Right lobe of liver (tissue), 6 donors: ENCODE measurements at regions not wholly inside any gene's neighbourhood (a gene's known extent, or its start where the extent isn't known, plus 50 kb on each side); places are given as distances from the start of the nearest gene placed in this dataset.
A peak's percentile ranks its signal among the peaks of the same experiment; 100 is the strongest.

Experiments
- ATAC-seq, 4 donors: fragments of 200-7000 bp; cut with Tn5 transposase; one replicate each; pipeline ENCODE4 v1.9.1; 2020; ENCODE audit warnings: mild to moderate bottlenecking in 4 of 4, moderate library complexity in 4 of 4
- DNase-seq, 3 donors: peaks; one replicate each; pipeline ENCODE4 v3.0.0-alpha.2; 2020
- H3K27ac ChIP-seq, 3 donors: fragments of 200-600 bp; one replicate each; pipeline ENCODE4 v1.8.0; 2022
- H3K27me3 ChIP-seq, 2 donors: fragments of 200-600 bp; one replicate each; pipeline ENCODE4 v1.8.0; 2022
- H3K36me3 ChIP-seq, 4 donors: fragments of 200-600 bp; sonication (generic) in 1 of 4; one replicate each; pipeline versions ENCODE4 v1.5.1 to v1.8.0; 2017 to 2022; ENCODE audit warnings: control low read depth in 1 of 4
- H3K4me1 ChIP-seq, 4 donors: fragments of 200-600 bp; sonication (generic) in 1 of 4; one replicate each; pipeline versions ENCODE4 v1.5.1 to v1.8.0; 2017 to 2022; ENCODE audit warnings: control low read depth in 1 of 4
- H3K4me3 ChIP-seq, 3 donors: fragments of 200-600 bp; one replicate each; pipeline ENCODE4 v1.8.0; 2022
- H3K9me3 ChIP-seq, 4 donors: fragments of 200-600 bp; sonication (generic) in 1 of 4; one replicate each; pipeline versions ENCODE4 v1.5.1 to v1.8.0; 2017 to 2022; ENCODE audit warnings: control low read depth in 1 of 4
- CTCF ChIP-seq, 4 donors: fragments of 200-600 bp in 3 of 4; fragments of 450-650 bp in 1 of 4; IDR thresholded peaks; one replicate each; pipeline versions ENCODE4 v1.5.1 to v1.8.0; 2016 to 2022; ENCODE audit warnings: antibody characterized with exemption in 4 of 4, mild to moderate bottlenecking in 2 of 4
- POLR2A ChIP-seq: fragments of 450-650 bp; IDR thresholded peaks from one replicate; pipeline ENCODE4 v1.6.1; 2017; ENCODE audit warnings: antibody characterized with exemption, mild to moderate bottlenecking
- WGBS: methylation state at CpG from one replicate; pipeline ENCODE4 v1.1.6; 2018; ENCODE audit warnings: low coverage, low lambda C conversion rate; ENCODE audit not compliant: insufficient coverage; ENCODE audit errors: missing lambda C conversion rate; 5-methylcytosine and 5-hydroxymethylcytosine counted together
- intact Hi-C, 2 donors: fragments of 100-400 bp; cut with DNase I; formaldehyde crosslinking; loops; one replicate each; pipeline versions ENCODE4 v1.11.2 to v1.14.1; 2022
- donor health status: DM: no; HTN: yes; CAD: no.
- donor health status: DM: no; HTN: no; CAD: no.
- donor health status: DM: no; HTN: no; CAD: no.
- donor health status: DM: no; HTN: yes; CAD: no.
- donor health status: DM: no; HTN: yes; CAD: no.

GRCh38 chr16:56047307-56048234, 143.7 kb upstream of the GNAO1 start:
- Histone ChIP-seq H3K4me3 (no peak overlapping the region), H3K27ac (no peak overlapping the region), H3K36me3 (no peaks in the 10 kb centered on the region), H3K9me3 (no peaks in the 10 kb centered on the region), H3K4me1 (peaks cover 0 to 8% (median 0%) of the 10 kb centered on the region in 4 donors), H3K27me3 (no peaks in the 10 kb centered on the region)
- 14% methylated on average over 1 of the region's 4 CpGs for WGBS
- ATAC-seq (peak; percentile 51 to 91 (median 62)), DNase-seq (peak in 1 of 3 donors; percentile 61)
- intact Hi-C loops, result loop anchor here in 1 of 2 donors (10.0 kb wide), 1 partner anchor 267 kb away; no protein-coding TSS in a partner anchor
- TF ChIP-seq CTCF (IDR thresholded peaks at IDR 0.05) (no peak), POLR2A (no peak)

GRCh38 chr16:56042416-56042815, 148.9 kb upstream of the GNAO1 start:
- Histone ChIP-seq H3K36me3 (no peaks in the 10 kb centered on the region), H3K4me1 (peaks cover 0 to 4% (median 0%) of the 10 kb centered on the region in 4 donors), H3K27me3 (no peaks in the 10 kb centered on the region), H3K9me3 (no peaks in the 10 kb centered on the region), H3K27ac (no peak overlapping the region), H3K4me3 (no peak overlapping the region)
- ATAC-seq, result no peak
- 73% methylated on average over 4 of the region's 4 CpGs for WGBS
- DNase-seq, result no peak
- intact Hi-C loops, result loop anchor here (5.0 to 10.0 kb wide), 2 partner anchors 272 to 275 kb away; no protein-coding TSS in a partner anchor
- TF ChIP-seq POLR2A (no peak), CTCF (IDR thresholded peaks at IDR 0.05) (no peak)

- peak; percentile 52 to 68 (median 66) for TF ChIP-seq CTCF (IDR thresholded peaks at IDR 0.05)
- TF ChIP-seq POLR2A, result no peak
- Histone ChIP-seq H3K27me3 (no peaks in the 10 kb centered on the region), H3K9me3 (no peaks in the 10 kb centered on the region), H3K4me3 (no peak overlapping the region), H3K27ac (no peak overlapping the region), H3K4me1 (no peaks in the 10 kb centered on the region), H3K36me3 (no peaks in the 10 kb centered on the region)
- DNase-seq (peak; percentile 38 to 62 (median 57)), ATAC-seq (peak; percentile 96 to 100 (median 98))
- intact Hi-C loops, result loop anchor here (5.0 to 10.0 kb wide), 2 partner anchors 273 to 276 kb away; no protein-coding TSS in a partner anchor
- 25% methylated on average over 2 of the region's 4 CpGs for whole genome bisulfite sequencing
Observed at GRCh38 chr16:56041556-56042140, 149.6 kb upstream of the GNAO1 start.

- no peaks in the 10 kb centered on the region for H3K9me3 ChIP-seq
- TF ChIP-seq POLR2A, result no peak
- no peak for TF ChIP-seq CTCF (IDR thresholded peaks at IDR 0.05)
- ATAC-seq (no peak), DNase-seq (no peak)
- H3K4me1 ChIP-seq, result no peaks in the 10 kb centered on the region
- intact Hi-C loops, result no loop called here
- H3K27ac ChIP-seq, result no peak overlapping the region
- H3K36me3 ChIP-seq, result no peaks in the 10 kb centered on the region
- H3K4me3 ChIP-seq, result no peak overlapping the region
- WGBS, result 65% methylated on average over 2 of the region's 3 CpGs
- H3K27me3 ChIP-seq, result no peaks in the 10 kb centered on the region
Observed at GRCh38 chr16:56038564-56039098, 152.7 kb upstream of the GNAO1 start.
